ENCODE measurements at regions not wholly inside any gene's neighbourhood (a gene's known extent, or its start where the extent isn't known, plus 50 kb on each side); places are given as distances from the start of the nearest gene placed in this dataset.

- no peaks in the 10 kb centered on the region for H3K36me3 Mint-ChIP-seq
- Histone ChIP-seq H3K27ac (ENCODE audit: low read depth, low read length) (no peak overlapping the region), H3K9me3 (ENCODE audit: control insufficient read depth in 2 of 3, low read length in 3 of 3) (no peaks in the 10 kb centered on the region), H3K27me3 (ENCODE audit: control insufficient read depth in 2 of 2, insufficient read depth in 2 of 2, low read length in 2 of 2) (no peaks in the 10 kb centered on the region), H3K4me3 (ENCODE audit: low read length) (no peak overlapping the region), H3K36me3 (ENCODE audit: control insufficient read depth in 2 of 3, insufficient read depth in 3 of 3, low read length in 3 of 3) (no peaks in the 10 kb centered on the region), H3K4me1 (ENCODE audit: control insufficient read depth in 2 of 2, insufficient read depth in 2 of 2, low read length in 2 of 2) (no peaks in the 10 kb centered on the region)
- intact Hi-C loops (cut with micrococcal nuclease): no loop called here
- H3K27me3 Mint-ChIP-seq: peaks cover 0 to 13% (median 11%) of the 10 kb centered on the region in 5 donors
- DNase-seq (no peak), ATAC-seq (no peak)
- POLR2A ChIA-PET: no interaction called here
- H3K4me3 Mint-ChIP-seq: no peak overlapping the region
- H3K9me3 Mint-ChIP-seq: peaks cover 0 to 6% (median 0%) of the 10 kb centered on the region in 11 donors
- CTCF ChIA-PET: interaction anchor here (0.7 kb wide), 1 partner anchor 282 kb away, joined by 4 read pairs; no protein-coding TSS in a partner anchor
- no peaks in the 10 kb centered on the region for H3K4me1 Mint-ChIP-seq
- H3K27ac Mint-ChIP-seq: no peak overlapping the region
These were observed 52.1 kb upstream of the NME8 start for GRCh38 chr7:37796138-37796775.

Measured in naive thymus-derived CD4-positive, alpha-beta T cell (primary cell).